Ammon's horn (tissue), 1 donor: ENCODE measurements at regions not wholly inside any gene's neighbourhood (a gene's known extent, or its start where the extent isn't known, plus 50 kb on each side); places are given as distances from the start of the nearest gene placed in this dataset.
A peak's percentile ranks its signal among the peaks of the same experiment; 100 is the strongest.

Experiments used
- DNase-seq: peaks from one replicate; pipeline ENCODE4 v3.0.0-alpha.2; 2016; ENCODE audit warnings: low spot score

- no peak for DNase-seq
Observed at GRCh38 chr10:10213237-10213636, 804.4 kb upstream of the CELF2 start.

- DNase-seq, result no peak
Observed at GRCh38 chr10:10222304-10222841, 795.3 kb upstream of the CELF2 start.

- no peak for DNase-seq
Observed at GRCh38 chr10:10223131-10223530, 794.5 kb upstream of the CELF2 start.

- DNase-seq, result no peak
Observed at GRCh38 chr10:10225136-10225676, 792.5 kb upstream of the CELF2 start.

GRCh38 chr10:10233229-10233628 lies 784.4 kb upstream of the CELF2 start:
- no peak for DNase-seq

GRCh38 chr10:10235003-10235402 lies 782.7 kb upstream of the CELF2 start:
- DNase-seq, result no peak

- DNase-seq, result no peak
Observed at GRCh38 chr10:10247585-10247984, 770.1 kb upstream of the CELF2 start.

GRCh38 chr10:10256860-10257259 lies 760.8 kb upstream of the CELF2 start:
- DNase-seq, result no peak

- no peak for DNase-seq
Observed at GRCh38 chr10:10259013-10259412, 758.7 kb upstream of the CELF2 start.

GRCh38 chr10:10270126-10271050 lies 747.3 kb upstream of the CELF2 start:
- no peak for DNase-seq

GRCh38 chr10:10271639-10272192 lies 746.0 kb upstream of the CELF2 start:
- DNase-seq, result no peak

- DNase-seq, result no peak
Observed at GRCh38 chr10:10273661-10274060, 744.0 kb upstream of the CELF2 start.

- DNase-seq, result no peak
Observed at GRCh38 chr10:10279906-10280305, 737.8 kb upstream of the CELF2 start.

- no peak for DNase-seq
Observed at GRCh38 chr10:10292501-10292900, 725.2 kb upstream of the CELF2 start.

GRCh38 chr10:10293041-10293440 lies 724.6 kb upstream of the CELF2 start:
- DNase-seq, result peak; percentile 8

GRCh38 chr10:10293481-10293951 lies 724.2 kb upstream of the CELF2 start:
- DNase-seq, result peak; percentile 9

GRCh38 chr10:10294184-10294880 lies 723.3 kb upstream of the CELF2 start:
- DNase-seq, result peak; percentile 3

- peak; percentile 35 for DNase-seq
Observed at GRCh38 chr10:10294881-10295529, 722.7 kb upstream of the CELF2 start.

- DNase-seq, result no peak
Observed at GRCh38 chr10:10295537-10295936, 722.1 kb upstream of the CELF2 start.

- DNase-seq, result no peak
Observed at GRCh38 chr10:10302689-10303088, 715.0 kb upstream of the CELF2 start.

GRCh38 chr10:10307036-10307435 lies 710.6 kb upstream of the CELF2 start:
- DNase-seq, result no peak

- DNase-seq, result no peak
Observed at GRCh38 chr10:10307551-10307950, 710.1 kb upstream of the CELF2 start.
